ENCODE measurements at regions not wholly inside any gene's neighbourhood (a gene's known extent, or its start where the extent isn't known, plus 50 kb on each side); places are given as distances from the start of the nearest gene placed in this dataset.

GRCh38 chr12:23462546-23462945 lies 486.9 kb downstream of the SOX5 start:
- WGBS, 2 donors = 51 to 58% methylated on average over 3 of the region's 3 CpGs
- no peak overlapping the region for H3K4me3 ChIP-seq
- no peaks in the 10 kb centered on the region for H3K27me3 ChIP-seq
- no peak overlapping the region for H3K27ac ChIP-seq
- no peaks in the 10 kb centered on the region for H3K4me1 ChIP-seq
- intact Hi-C loops (cut with DNase I; ENCODE audit: low total_unique reads) = no loop called here
- H3K36me3 ChIP-seq (ENCODE audit: low read depth, missing control alignments) = no peaks in the 10 kb centered on the region
- H3K9me3 ChIP-seq = no peaks in the 10 kb centered on the region
- TF ChIP-seq POLR2A (IDR thresholded peaks at IDR 0.05) (no peak), CTCF (IDR thresholded peaks at IDR 0.05) (no peak)
- no peak for DNase-seq

DNA sequence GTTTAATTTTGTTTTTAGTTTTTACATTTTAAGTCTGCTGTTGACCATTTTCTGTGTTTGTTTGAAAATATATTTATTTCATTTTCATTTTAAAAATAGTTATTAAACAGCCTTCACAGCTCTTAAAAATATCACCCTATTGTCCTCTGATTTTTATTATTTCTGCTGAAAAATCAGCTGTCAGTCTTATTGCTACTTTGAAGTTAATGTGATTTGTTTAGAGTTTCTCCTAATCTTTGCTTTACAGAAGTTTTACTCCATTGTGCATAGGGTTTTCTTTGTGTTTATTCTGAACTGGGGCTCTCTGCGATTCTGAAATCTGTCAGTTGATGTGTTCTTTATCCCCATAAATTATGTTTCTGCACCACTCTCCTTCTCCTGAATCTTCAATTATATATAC lies 486.3 kb downstream of the SOX5 start:
- 96% methylated on average over 1 of the region's 1 CpG for WGBS, 2 donors
- no peaks in the 10 kb centered on the region for H3K4me1 ChIP-seq
- H3K27ac ChIP-seq = no peak overlapping the region
- no peaks in the 10 kb centered on the region for H3K9me3 ChIP-seq
- no peak overlapping the region for H3K4me3 ChIP-seq
- no peaks in the 10 kb centered on the region for H3K27me3 ChIP-seq
- no peak for DNase-seq
- TF ChIP-seq POLR2A (IDR thresholded peaks at IDR 0.05) (no peak), CTCF (IDR thresholded peaks at IDR 0.05) (no peak)
- no peaks in the 10 kb centered on the region for H3K36me3 ChIP-seq (ENCODE audit: low read depth, missing control alignments)
- intact Hi-C loops (cut with DNase I; ENCODE audit: low total_unique reads) = no loop called here

GRCh38 chr12:23464241-23464812 lies 485.1 kb downstream of the SOX5 start:
- Histone ChIP-seq H3K27me3 (no peaks in the 10 kb centered on the region), H3K4me1 (no peaks in the 10 kb centered on the region), H3K27ac (no peak overlapping the region), H3K9me3 (no peaks in the 10 kb centered on the region), H3K4me3 (no peak overlapping the region), H3K36me3 (ENCODE audit: low read depth, missing control alignments) (no peaks in the 10 kb centered on the region)
- 96% methylated on average over 4 of the region's 4 CpGs; no CpG with 5 or more reads in 1 of the 2 donors for WGBS, 2 donors
- TF ChIP-seq POLR2A (IDR thresholded peaks at IDR 0.05) (no peak), CTCF (IDR thresholded peaks at IDR 0.05) (no peak)
- intact Hi-C loops (cut with DNase I; ENCODE audit: low total_unique reads) = no loop called here
- no peak for DNase-seq

DNA sequence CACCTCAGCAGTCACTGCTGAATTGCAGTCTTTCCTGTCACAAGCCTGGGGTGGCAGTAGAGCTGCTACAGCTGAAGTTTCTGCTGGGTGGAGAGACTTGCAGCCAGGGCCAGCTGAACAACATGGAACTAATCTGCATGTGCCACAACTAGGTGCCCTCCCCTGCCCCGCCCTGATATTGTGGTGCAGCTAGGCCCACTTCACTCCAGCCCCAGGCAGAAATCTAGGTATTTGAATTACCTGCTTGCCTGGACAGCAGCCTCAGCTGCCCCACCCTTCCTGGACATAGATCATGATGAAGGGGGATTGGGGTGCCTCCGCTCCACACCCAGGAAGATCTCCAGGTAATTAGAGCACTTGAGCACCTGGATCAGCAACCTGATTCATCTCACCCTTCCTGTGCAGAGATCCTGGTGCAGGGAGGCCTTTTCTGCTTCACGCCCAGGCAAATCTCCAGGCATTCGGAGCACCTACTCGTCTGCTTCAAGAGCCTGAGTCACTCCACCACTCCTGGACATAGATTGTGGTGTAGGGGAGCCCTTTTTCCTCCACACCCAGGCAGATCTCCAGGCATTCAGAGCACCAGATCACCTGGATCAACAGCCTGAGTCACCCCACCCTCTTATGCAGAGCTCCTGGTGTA lies 477.0 kb downstream of the SOX5 start:
- intact Hi-C loops (cut with DNase I; ENCODE audit: low total_unique reads) = no loop called here
- WGBS, 2 donors = 83 to 89% methylated on average over 2 to 5 of the region's 5 CpGs

More for the DNA sequence above, 477.0 kb downstream of the SOX5 start:
- DNase-seq = no peak
- H3K4me1 ChIP-seq = no peaks in the 10 kb centered on the region
- no peaks in the 10 kb centered on the region for H3K9me3 ChIP-seq
- TF ChIP-seq CTCF (IDR thresholded peaks at IDR 0.05) (no peak), POLR2A (IDR thresholded peaks at IDR 0.05) (no peak)
- no peak overlapping the region for H3K27ac ChIP-seq
- no peaks in the 10 kb centered on the region for H3K27me3 ChIP-seq
- H3K36me3 ChIP-seq (ENCODE audit: low read depth, missing control alignments) = no peaks in the 10 kb centered on the region
- H3K4me3 ChIP-seq = no peak overlapping the region

Data from testis (tissue), 2 donors.